Amniotic stem cell (primary cell): ENCODE measurements at regions not wholly inside any gene's neighbourhood (a gene's known extent, or its start where the extent isn't known, plus 50 kb on each side); places are given as distances from the start of the nearest gene placed in this dataset.
"Not testable (repeated sequence)": the region's sequence is repeated elsewhere in the genome, so short reads cannot be mapped to it uniquely, and the experiment has no call there.

Source experiments
- DNase-seq: peaks from one replicate; lab custom pipeline; 2025; lab: John Stamatoyannopoulos, UW

GRCh38 chr10:123270221-123270620 is 116.0 kb downstream of the BUB3 start:
- DNase-seq, result no peak

GRCh38 chr10:123270806-123271205 is 116.6 kb downstream of the BUB3 start:
- DNase-seq, result no peak

- no peak for DNase-seq
Measured at GRCh38 chr10:123272171-123272570, 118.0 kb downstream of the BUB3 start.

- DNase-seq, result no peak
Measured at GRCh38 chr10:123274306-123275135, 120.3 kb downstream of the BUB3 start.

- DNase-seq, result no peak
Measured at GRCh38 chr10:123275136-123275564, 120.9 kb downstream of the BUB3 start.

DNA sequence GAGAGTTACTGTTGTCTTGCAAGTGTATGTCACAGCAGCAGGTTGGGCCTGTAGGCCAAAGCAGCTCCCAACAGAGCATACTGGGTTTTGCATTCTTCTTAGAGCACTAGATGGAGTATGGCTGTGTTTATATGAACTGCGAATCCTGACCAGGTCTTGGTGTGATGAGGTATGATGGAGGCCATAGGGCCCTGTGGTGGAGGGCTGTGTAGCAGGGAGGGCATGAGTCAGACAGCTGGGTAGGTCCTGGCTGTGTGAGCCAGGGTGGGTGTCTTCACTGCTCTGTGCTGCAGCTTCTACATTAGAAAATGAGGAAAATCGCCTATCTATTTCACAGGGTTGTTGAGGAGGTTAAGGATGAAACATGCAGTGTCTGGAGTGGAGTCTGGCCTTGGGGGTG is 124.2 kb downstream of the BUB3 start:
- no peak for DNase-seq

- DNase-seq, result not testable (repeated sequence)
Measured at GRCh38 chr10:123283371-123283770, 129.2 kb downstream of the BUB3 start.

GRCh38 chr10:123284022-123284421 is 129.8 kb downstream of the BUB3 start:
- no peak for DNase-seq

- no peak for DNase-seq
Measured at GRCh38 chr10:123287594-123288247, 133.5 kb downstream of the BUB3 start.

GRCh38 chr10:123289432-123289831 is 135.2 kb downstream of the BUB3 start:
- no peak for DNase-seq

DNA sequence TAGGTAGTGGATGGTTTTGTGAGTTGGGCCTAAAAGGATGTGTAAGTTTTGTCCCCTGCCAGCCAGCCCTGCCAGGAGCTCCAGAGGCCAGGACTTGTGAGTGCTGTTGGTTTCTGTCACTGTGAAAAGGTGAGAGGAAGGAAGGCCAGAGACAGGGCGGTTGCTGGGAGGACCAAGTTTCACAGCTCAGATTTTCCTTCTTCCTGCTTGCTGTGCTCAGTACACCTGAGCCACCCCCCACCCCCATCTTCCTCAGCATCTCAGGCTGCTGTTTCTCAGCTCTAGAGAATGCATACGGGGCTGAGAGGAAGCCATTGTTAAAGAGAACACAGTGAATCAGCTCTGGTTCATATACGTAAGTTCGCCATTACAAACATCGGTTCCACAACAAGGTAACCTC is 139.9 kb downstream of the BUB3 start:
- DNase-seq, result no peak

- DNase-seq, result no peak
Measured at GRCh38 chr10:123294886-123295285, 140.7 kb downstream of the BUB3 start.

DNA sequence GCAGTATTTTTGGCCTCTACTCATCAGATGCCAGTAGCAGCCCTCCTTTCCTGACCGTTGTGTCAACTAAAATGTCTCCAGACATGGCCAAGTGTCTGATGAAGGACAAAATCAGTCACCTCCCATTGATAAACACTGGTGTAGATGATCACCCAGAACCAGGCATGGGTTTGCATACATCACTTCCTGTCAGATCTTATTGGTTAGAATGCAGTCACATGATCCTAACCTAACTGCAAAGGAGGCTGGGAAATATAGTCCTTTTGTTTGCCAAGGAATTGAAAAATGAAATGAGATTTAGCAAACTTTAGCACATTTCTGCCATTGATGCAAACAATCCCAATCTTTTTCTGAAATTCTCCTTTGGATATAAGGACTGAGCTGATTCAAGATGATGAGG is 141.4 kb downstream of the BUB3 start:
- DNase-seq, result no peak

- DNase-seq, result no peak
Measured at GRCh38 chr10:123297175-123297574, 143.0 kb downstream of the BUB3 start.

DNA sequence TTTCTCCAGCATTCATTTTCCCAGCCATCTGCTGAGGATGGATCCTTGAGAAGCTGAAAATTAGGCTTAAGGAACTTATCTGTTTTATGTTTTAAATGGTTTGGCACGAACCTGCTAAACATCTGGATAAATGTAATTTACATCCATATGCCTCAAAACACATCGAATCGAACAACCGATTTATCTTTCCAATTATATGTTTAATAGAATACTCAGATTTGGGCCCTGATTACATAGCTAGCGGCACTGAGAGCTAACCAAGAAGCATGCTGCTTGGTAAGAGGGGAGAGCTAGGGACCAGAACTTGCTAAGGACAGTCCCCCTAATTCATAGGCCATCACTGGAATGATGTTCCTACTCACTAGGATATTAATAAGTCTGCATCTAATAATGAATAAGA is 144.4 kb downstream of the BUB3 start:
- DNase-seq, result no peak

- DNase-seq, result no peak
Measured at GRCh38 chr10:123299598-123299997, 145.4 kb downstream of the BUB3 start.

DNA sequence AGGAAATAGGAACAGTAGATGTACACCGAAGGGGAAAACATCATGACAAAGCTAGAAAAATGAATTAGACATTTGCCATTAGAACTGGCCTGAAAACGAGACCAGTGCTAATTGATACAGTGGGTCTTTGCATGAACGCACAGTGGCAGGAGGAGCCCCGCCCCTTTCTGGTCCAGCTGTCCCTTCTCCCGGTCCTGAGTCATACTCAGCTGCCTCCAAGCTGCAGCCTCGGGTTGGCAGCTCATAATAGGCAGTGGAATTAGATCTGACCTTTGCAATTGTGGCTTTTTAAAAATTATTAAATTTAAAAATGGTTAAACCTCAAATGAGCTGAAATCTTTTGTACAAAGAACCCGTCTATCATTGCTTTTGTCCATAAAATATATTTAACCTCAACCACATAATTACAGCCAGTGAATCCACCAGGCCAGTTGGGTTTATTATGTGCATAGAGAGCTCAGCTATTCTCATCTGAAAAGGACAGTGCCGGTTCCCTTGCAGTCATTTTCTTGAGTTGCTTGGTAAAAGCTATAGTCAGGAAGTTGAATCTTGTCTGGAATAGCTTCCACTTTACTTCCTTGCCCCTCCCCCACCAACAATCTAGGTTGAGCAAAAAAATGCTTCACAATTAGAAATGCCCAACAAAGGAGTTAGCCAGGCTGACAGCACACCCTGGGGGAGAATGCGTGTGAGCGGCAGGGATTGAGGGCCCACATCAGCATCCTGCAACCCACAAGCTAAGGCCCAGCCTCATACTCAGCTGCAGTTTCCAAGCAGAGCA is 147.1 kb downstream of the BUB3 start:
- no peak for DNase-seq

DNA sequence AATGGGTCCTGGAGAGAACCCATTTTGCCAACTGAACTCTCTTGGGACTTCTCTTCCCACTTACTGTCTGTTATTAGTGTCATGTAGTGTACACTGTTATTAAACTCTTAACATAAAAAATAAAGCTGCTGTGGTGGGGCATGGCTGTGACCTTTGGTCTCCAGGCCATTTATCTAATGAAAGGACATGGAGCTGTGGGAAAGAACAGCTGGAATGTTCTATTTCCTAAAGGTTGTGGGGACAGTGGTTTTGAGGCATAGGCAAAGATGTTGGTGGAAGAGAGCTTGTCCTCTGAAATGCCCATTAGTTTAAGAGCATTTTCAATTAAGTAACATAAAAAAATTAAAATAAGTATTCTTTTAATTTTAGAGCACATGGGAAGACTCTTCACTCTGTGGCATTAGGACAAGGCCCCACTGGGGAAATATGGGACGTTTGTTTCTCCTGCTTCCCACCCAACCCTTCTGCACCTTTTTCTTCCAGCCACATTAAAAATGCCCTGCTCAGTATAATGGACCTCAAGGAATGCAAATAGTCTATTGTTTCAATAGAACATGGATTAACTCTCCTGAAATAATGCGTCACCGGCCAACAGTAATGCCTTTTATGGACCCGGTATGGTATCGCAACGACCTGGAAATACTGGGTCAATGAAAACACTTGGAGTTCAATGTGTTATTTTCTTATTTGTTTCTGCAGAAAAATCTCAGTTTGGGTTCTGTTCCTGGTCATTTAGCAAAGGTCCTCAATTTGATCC is 149.6 kb downstream of the BUB3 start:
- no peak for DNase-seq

- DNase-seq, result no peak
Measured at GRCh38 chr10:123305671-123306070, 151.5 kb downstream of the BUB3 start.

GRCh38 chr10:123306290-123306689 is 152.1 kb downstream of the BUB3 start:
- no peak for DNase-seq

GRCh38 chr10:123309731-123310130 is 155.5 kb downstream of the BUB3 start:
- DNase-seq, result no peak

DNA sequence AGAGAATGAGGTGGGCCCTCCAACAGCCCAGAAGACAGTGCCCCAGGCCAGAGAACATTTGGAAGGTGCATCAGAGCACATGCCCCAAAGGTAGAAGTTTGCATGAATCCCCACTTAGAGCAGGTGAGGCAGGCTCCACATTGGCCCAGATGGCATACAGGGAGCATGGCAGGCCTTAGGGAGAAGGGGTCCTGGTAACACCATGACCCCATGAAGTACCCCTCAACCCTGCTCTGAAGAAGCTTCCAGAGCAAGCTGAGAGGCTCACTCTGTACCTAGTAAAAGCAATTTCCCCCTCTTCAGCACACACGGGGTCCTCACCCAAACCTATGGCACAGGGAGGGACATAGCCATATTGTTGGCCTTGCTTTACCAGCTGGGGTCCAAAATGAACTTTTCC is 162.6 kb downstream of the BUB3 start:
- DNase-seq, result no peak
